GM12878 (cell line): ENCODE measurements at regions not wholly inside any gene's neighbourhood (a gene's known extent, or its start where the extent isn't known, plus 50 kb on each side); places are given as distances from the start of the nearest gene placed in this dataset.
"Not testable (repeated sequence)": the region's sequence is repeated elsewhere in the genome, so short reads cannot be mapped to it uniquely, and the experiment has no call there.

Experiments
- BHLHE40 ChIP-seq, 2 experiments: fragments of 450-650 bp in 1 of 2; IDR thresholded peaks; 2 replicates each; pipeline ENCODE4 v1.6.1; 2011 to 2017; ENCODE audit warnings: low read depth in 2 of 2, borderline replicate concordance in 1 of 2, improper control_type of control experiment in 1 of 2, low read length in 1 of 2, mild to moderate bottlenecking in 1 of 2
- FOXK2 ChIP-seq: fragments of 450-650 bp; IDR thresholded peaks from 2 replicates; pipeline ENCODE4 v1.6.1; 2017; ENCODE audit warnings: mild to moderate bottlenecking, moderate library complexity

DNA sequence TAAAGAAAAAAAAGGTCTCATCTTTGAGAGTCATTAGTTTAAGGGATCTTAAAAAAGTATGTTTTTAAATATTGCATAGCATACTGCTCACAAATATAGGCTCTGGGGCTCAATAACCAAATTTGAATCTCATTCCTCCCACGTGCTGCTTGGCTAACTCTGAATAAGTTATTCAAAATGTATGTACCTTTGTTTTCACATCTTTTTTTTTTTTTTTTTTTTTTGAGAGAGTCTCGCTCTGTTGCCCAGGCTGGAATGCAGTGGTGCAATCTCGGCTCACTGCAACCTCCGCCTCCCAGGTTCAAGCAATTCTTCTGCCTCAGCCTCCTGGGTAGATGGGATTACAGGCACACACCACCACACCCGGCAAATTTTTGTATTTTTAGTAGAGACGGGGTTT is 335.6 kb downstream of the CRPPA start:
- TF ChIP-seq FOXK2; BHLHE40 (IDR thresholded peaks at IDR 0.05; ENCODE audit: borderline replicate concordance in 1 of 2, low read depth in 2 of 2, low read length in 1 of 2): not testable (repeated sequence)
